GM12872 (cell line): ENCODE measurements at regions not wholly inside any gene's neighbourhood (a gene's known extent, or its start where the extent isn't known, plus 50 kb on each side); places are given as distances from the start of the nearest gene placed in this dataset.
A peak's percentile ranks its signal among the peaks of the same experiment; 100 is the strongest.

Source experiments
- TF ChIP-seq, protein P1 (sequence below): IDR thresholded peaks from 3 replicates; pipeline ENCODE4 v1.5.1; 2011; ENCODE audit warnings: low read depth, mild to moderate bottlenecking, low read length, moderate library complexity; ENCODE audit not compliant: insufficient read depth

DNA sequence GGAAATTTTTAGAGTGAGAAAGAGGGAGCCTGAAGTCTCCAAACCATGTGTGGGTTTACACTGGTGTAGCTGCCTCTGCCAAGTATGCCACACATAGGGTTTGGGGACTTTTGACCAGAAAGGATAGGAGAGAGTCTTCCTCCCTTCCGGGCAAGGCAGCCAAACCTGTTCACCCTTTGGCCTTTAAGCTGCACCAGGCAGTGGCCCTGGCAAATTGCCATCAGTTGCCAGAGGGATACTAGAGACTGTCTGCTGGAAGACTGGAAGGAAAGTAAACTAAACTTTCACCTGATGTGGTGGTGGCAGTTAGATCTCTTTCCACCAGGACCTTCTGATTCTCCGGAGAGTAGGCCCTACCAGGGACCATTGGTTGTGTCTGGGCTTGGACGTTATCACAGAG is 1263.2 kb downstream of the FAM181B start:
- TF ChIP-seq, protein P1, sequence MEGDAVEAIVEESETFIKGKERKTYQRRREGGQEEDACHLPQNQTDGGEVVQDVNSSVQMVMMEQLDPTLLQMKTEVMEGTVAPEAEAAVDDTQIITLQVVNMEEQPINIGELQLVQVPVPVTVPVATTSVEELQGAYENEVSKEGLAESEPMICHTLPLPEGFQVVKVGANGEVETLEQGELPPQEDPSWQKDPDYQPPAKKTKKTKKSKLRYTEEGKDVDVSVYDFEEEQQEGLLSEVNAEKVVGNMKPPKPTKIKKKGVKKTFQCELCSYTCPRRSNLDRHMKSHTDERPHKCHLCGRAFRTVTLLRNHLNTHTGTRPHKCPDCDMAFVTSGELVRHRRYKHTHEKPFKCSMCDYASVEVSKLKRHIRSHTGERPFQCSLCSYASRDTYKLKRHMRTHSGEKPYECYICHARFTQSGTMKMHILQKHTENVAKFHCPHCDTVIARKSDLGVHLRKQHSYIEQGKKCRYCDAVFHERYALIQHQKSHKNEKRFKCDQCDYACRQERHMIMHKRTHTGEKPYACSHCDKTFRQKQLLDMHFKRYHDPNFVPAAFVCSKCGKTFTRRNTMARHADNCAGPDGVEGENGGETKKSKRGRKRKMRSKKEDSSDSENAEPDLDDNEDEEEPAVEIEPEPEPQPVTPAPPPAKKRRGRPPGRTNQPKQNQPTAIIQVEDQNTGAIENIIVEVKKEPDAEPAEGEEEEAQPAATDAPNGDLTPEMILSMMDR, result no peak

DNA sequence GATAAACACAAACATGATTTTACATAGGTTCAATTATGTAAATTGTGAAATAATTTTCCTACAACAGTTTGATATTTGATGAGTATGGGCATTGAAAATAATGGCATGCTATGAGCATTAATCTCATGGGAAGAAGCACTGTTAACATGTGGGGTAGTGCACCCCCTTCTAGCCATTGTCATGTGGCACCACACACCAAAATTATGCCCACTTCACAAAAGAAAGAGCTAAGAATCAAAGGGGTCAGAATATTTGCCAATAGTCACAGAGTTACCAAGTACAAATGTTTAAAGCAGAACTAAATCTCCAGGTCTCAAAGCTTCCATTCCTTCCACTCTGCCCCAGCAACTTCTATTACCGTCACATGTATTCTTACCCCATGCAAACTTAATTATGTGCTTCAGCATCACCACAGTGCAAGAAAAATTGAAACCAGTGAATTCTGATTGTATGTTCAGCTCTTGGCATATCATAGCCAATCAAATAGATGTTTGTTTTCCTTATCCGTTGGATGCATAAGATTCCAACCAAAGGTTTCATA is 1273.8 kb downstream of the FAM181B start:
- TF ChIP-seq, protein P1, result no peak

DNA sequence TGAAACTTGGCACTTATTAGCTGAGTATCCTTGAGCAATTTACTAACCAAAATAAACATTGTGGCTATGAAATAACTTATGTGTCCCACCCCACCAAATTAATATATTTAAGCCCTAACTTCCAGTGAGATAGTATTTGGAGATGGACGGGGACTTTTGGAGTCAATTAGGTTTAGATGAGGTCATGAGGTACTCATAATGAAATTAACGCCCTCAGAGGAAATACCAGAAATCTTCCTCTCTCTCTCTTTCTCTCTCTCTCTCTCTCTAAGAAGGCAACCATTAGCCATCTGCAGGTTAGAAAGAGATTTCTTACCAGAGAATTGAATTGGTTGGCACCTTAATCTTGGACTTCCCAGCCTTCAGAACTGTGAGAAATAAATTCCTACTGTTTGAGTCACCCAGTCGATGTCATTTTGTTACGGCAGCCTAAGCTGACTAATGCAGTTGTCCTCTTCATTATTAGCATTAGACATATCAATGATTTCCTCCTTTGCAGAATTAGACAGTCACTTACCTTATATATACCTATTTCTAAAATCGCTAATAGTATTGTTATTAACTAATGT is 1284.0 kb downstream of the FAM181B start:
- TF ChIP-seq, protein P1, result no peak

DNA sequence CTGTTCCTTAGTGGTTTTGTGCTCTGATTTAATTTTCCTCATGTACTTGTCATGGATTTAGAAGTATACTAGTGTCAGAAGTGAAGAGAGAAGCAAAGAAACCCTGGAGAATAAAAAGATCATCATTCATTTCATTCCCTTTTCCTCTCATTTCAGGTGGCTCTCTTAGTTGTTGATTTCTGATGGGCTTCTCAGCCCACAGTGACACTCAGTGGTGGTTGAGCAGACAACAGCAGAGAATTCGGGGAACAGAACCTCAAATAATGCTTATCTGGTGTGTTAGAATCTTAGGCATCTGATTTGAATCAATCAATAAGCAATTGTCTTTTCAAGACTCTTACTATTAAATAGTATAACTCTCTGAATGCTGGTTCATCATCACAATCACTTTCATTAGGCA is 1289.4 kb downstream of the FAM181B start:
- TF ChIP-seq, protein P1, result 0 out of 3 replicates have a peak, but pooled peaks have one; percentile 15

DNA sequence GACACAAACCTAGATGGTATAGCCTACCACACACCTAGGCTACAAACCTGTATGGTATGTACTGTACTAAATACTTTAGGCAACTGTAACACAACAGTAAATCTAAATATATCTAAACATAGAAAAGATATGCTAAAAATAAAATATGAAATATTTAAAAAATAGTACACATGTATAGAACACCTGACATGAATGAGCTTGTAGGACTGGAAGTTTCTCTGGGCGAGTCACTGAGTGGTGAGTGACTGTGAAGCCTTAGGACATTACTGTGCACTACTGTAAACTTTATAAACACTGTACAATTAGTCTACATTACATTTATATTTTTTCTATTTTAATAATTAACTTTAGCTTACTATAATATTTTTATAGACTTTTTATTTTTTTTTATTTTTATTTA is 1301.3 kb downstream of the FAM181B start:
- TF ChIP-seq, protein P1, result no peak

DNA sequence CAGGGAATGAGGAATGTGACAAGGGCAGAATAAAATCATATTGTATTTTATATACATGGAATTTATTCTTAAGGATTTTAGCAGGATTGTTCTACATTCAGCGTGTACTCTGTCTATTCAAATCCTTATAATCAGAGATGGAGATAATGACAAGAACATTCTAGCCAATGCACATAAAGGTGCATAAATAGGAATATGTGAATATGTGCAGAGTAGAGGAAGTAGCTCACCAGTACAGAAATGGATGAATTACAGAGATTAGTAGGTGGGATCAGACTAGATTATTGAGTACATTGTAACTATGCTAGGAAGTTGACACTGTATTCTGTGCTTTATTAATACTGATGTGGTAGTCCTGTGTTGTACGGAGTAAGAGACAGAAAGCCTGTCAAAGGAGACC is 1308.8 kb downstream of the FAM181B start:
- TF ChIP-seq, protein P1, result no peak

DNA sequence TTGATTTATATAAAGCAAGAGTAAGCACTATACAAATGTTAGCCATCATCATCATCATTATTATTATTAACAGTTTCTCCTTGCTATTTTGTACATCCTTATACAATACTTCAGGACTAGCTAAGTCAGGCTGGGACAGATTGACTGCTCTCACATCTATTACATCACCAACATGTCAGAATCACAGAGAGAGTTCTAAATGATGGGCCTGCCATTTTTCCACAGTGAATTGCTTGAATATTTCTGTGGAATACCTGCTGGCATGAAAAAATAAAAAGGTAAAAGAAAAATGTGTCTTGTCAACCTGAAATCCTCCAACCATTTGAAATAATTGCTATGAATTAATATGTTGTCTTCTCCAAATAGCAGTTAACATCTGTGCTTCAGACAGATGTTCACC is 1311.3 kb downstream of the FAM181B start:
- TF ChIP-seq, protein P1, result no peak
